ENCODE measurements at regions not wholly inside any gene's neighbourhood (a gene's known extent, or its start where the extent isn't known, plus 50 kb on each side); places are given as distances from the start of the nearest gene placed in this dataset.
A peak's percentile ranks its signal among the peaks of the same experiment; 100 is the strongest.
"Not testable (repeated sequence)": the region's sequence is repeated elsewhere in the genome, so short reads cannot be mapped to it uniquely, and the experiment has no call there.

GRCh38 chr2:193518041-193518817 lies 1323.5 kb upstream of the TMEFF2 start:
- DNase-seq (ENCODE audit: low read depth): peak; percentile 78
- no peak overlapping the region for H3K4me3 ChIP-seq (ENCODE audit: low read depth, low read length)

DNA sequence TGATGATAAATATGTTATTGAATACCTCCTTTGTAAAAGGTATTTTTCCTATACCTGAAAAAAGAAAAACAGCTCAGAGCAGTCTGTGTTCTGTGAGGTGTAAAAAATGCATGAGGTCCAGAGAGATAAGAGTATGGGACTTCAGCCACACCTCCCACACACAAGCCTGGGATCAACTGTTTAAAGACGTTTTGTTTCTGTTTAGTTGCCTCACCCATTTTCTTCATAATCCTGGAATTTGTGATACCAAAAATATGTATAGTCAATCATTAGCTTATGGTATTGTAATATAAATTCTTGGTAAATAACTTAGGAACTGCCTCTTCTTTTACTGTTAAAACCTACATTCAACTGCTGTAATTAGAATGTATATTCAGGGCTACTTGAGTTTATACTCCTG lies 1322.9 kb upstream of the TMEFF2 start:
- no peak overlapping the region for H3K4me3 ChIP-seq (ENCODE audit: low read depth, low read length)
- DNase-seq (ENCODE audit: low read depth): no peak

DNA sequence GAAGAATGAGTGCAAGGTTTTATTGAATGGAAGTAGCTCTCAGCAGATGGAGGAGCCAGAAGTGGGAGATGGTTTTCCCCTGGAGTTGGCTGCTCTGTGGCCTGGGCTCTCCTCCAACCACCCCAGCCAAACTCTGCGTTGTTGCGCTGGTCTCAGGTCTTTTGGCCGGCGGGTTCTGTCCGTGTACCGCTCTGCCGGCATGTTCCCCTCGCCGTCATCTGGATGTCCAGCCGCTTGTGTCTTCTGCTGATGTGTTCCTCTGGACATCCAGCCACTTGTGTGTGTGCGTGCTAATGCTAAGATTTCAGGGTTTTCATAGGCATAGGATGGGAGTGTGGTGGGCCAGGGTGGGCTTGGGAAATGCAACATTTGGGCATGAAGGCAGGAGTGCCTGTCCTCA lies 1311.3 kb upstream of the TMEFF2 start:
- H3K4me3 ChIP-seq (ENCODE audit: low read depth, low read length): no peak overlapping the region
- no peak for DNase-seq (ENCODE audit: low read depth)

DNA sequence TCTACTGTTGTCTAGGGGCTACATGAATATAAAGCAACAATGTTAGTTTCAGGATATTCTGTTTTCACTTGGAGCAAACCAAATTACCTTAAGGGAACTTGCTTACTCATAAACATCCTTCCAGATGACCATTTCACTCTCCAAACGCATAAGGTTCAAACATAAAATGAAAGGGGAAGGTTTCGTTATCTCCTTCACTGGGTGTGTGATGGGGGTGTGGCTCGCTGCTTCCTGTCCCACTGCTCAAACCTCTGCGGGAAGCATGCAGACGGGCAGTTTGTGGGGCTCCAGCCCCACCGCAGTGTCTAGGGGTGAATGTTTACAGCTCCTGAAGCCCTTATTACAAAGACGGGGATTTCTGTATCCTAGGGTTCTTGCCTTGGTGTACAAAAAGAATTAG lies 1310.9 kb upstream of the TMEFF2 start:
- DNase-seq (ENCODE audit: low read depth): no peak
- H3K4me3 ChIP-seq (ENCODE audit: low read depth, low read length): no peak overlapping the region

GRCh38 chr2:193502363-193503035 lies 1307.8 kb upstream of the TMEFF2 start:
- no peak overlapping the region for H3K4me3 ChIP-seq (ENCODE audit: low read depth, low read length)
- DNase-seq (ENCODE audit: low read depth): no peak

DNA sequence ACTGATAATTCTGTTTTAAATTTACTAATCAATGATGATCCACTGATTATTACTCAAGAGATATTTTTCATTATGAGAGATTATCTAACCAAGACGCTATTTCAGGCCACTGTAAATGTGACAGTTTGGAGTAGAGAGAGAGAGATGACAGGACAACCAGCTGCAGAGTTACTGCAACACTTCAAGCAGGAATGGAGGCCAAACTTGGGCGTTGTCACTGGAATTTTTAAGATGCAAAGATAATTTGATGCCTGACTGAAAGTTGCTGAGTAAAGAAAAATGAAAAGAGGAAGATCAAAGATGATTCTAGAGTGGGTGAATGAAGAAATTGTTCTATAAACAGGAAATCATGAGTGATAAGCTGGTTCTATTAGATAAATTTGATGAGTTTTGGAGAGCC lies 1302.1 kb upstream of the TMEFF2 start:
- no peak overlapping the region for H3K4me3 ChIP-seq (ENCODE audit: low read depth, low read length)
- no peak for DNase-seq (ENCODE audit: low read depth)

DNA sequence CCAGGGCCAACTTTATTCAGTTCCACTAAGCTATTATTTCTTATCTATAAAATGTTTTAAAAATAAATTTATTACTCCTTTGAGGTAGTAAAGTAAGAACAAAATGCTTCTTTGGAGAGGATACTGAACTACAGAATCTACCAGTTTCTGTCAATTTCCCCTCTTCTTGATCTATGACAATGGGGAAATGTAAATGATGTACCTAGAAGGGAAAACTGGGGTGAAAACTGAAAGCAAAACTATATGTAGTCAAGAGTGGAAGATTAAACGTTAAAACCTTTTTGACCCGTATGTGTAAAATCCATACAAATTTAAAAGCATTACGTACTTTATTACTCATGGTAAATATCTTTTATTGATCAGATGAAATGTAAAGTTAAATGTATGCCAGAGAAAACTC lies 1287.8 kb upstream of the TMEFF2 start:
- DNase-seq (ENCODE audit: low read depth): no peak
- H3K4me3 ChIP-seq (ENCODE audit: low read depth, low read length): no peak overlapping the region

DNA sequence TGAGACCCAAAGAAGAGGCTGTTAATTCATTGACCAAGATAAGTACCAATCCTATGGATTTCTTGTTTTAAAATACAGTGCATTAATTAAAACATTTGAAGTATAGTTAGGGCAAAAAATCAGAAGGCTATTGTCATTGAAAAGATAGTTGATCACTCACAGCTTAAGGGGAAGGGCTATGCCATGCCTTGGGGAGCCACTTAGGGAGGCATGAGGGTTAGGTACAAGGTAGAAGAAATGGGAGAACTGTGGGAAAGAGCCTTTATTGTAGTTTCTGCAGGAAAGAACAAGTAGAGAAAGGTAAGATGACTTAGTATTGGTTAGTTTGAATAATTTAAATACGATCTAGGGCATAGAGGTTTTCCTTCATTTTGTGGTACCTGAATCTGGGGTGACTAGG lies 1285.5 kb upstream of the TMEFF2 start:
- no peak overlapping the region for H3K4me3 ChIP-seq (ENCODE audit: low read depth, low read length)
- no peak for DNase-seq (ENCODE audit: low read depth)

DNA sequence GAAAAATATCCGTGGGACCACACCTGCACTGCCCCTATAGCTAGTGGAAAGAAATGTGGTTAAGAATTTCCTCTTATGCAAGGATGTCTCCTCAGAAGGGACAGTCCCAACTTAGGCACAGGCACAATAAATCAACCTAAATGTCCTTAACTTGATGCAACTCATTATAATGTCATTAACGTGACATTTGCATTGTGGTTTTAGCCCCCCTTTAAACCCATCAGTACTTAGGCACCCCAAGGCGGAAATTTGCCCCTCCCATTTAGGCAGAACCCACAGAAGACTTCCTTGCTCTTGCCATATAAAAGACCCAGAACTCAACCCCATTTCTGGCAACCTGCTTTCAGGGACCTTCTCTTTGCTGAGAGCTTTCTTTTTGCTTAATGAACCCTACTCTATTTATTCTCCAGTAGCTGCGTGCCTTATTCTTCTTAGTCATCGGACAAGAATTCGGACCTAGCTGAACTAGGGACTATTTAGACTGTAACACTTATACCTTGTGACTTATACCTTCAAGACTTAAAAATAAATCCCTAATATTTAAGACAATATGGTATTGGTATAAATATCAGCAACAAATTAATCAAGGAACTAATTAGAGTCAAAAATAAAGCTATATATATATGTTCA lies 1281.6 kb upstream of the TMEFF2 start:
- DNase-seq (ENCODE audit: low read depth): no peak
- H3K4me3 ChIP-seq (ENCODE audit: low read depth, low read length): no peak overlapping the region

DNA sequence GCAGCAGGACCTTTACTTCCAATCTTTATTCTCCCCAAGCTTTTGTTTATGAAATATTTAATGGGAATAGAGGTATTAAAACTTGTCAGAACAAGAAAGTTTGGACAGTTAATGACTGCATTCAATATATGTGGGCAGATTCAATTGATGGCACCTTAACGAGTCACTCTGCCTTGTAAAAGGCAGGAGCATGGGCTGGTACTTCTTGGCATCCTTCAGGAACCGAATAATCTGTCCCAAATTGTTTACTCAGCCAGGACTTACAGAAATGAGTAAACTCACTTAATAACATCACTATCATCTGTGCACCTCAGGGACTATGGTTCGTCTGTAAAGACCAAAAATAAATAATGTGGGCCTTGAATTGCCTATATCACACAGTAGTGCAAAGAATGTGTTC lies 1280.3 kb upstream of the TMEFF2 start:
- no peak overlapping the region for H3K4me3 ChIP-seq (ENCODE audit: low read depth, low read length)
- DNase-seq (ENCODE audit: low read depth): no peak

- H3K4me3 ChIP-seq (ENCODE audit: low read depth, low read length): no peak overlapping the region
- no peak for DNase-seq (ENCODE audit: low read depth)
Observed at GRCh38 chr2:193469251-193469650, 1274.5 kb upstream of the TMEFF2 start.

DNA sequence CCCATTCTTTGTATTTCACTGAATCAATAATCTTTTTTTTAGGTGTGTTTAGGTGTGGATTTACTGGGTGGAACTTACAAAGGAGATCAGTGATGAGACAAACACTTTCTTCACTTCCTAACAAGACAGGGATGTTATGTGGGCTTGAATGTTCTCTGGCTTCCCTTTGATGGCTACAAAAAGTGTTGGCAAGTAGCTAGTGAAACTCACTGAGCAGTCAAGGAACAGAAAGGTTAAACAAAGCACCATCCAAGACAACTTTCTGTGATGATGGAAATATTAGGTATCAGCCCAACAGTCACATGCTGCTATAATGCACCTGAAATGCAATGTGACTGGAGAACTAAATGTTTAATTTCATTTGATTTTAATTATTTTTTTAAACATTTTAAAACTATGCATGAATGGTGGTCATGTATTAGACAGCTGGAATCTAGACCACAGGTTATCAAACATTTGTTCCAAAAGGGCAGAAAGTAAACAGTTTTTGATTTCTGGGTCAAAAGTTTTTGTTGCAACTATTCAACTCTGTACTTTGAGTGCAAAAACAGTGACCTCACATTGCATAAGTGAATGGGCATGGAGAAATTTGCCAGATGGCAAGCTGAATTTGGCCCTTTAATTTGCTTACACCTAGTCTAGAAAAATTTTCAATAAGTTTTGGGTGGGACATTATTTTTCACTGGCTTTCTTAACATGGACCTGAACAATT lies 1272.7 kb upstream of the TMEFF2 start:
- no peak overlapping the region for H3K4me3 ChIP-seq (ENCODE audit: low read depth, low read length)

DNA sequence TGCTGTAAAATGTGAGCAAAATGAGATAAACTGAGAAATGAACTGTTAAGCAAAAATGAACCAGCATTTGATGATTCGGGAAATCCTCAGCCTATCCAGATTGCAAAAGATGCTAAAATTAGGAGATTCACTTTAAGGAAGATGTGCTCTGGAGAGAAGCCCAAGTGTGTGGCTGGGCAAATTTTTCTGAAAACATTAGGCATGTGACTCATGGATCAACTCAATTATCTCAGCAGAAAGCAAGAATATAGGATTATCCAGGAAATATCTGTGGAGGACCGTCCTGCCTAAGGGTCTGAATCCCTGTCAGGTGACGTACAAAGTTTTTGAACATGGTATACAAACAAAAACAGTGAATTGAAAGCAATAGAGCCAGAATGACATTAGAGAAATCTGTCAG lies 1268.3 kb upstream of the TMEFF2 start:
- H3K4me3 ChIP-seq (ENCODE audit: low read depth, low read length): no peak overlapping the region
- peak; percentile 5 for DNase-seq (ENCODE audit: low read depth)

More for the DNA sequence above, 1272.7 kb upstream of the TMEFF2 start:
- no peak for DNase-seq (ENCODE audit: low read depth)

GRCh38 chr2:193462411-193462810 lies 1267.7 kb upstream of the TMEFF2 start:
- DNase-seq (ENCODE audit: low read depth): no peak
- H3K4me3 ChIP-seq (ENCODE audit: low read depth, low read length): no peak overlapping the region

- no peak overlapping the region for H3K4me3 ChIP-seq (ENCODE audit: low read depth, low read length)
- no peak for DNase-seq (ENCODE audit: low read depth)
Observed at GRCh38 chr2:193461431-193461934, 1266.8 kb upstream of the TMEFF2 start.

DNA sequence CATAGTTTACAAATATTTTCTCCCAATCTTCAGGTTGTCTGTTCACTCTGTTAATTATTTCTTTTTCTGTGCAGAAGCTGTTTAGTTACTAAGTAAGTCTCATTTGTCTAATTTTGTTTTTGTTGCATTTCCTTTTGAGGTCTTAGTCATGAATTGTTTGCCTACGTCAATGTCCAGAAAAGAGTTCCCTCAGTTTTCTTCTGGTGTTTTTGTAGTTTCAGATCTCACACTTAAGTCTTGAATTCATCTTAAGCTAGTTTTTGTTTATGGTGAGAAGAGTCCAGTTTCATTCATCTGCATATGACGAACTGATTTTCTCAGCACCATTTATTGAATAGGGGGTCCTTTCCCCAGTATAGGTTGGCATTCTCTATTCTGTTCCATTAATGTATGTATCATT lies 1252.2 kb upstream of the TMEFF2 start:
- no peak overlapping the region for H3K4me3 ChIP-seq (ENCODE audit: low read depth, low read length)
- DNase-seq (ENCODE audit: low read depth): no peak

DNA sequence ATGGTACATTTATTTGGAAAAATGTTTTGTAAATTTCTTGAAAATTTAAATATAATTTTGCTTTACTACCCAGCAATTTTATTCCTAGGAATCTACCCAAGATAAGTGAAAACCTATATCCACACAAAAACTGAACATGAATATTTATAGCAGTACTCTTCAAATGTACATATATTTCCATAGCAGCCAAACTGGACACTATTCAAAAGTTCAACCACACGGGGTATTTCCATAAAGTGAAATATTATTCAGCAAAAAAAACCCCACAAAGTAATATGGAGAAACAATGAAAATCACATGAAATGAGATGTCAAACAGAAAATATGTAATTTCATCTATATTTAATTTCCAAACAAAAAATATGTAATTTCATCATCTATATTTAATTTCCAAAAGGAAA lies 1247.6 kb upstream of the TMEFF2 start:
- no peak for DNase-seq (ENCODE audit: low read depth)

GRCh38 chr2:193428336-193428818 lies 1233.6 kb upstream of the TMEFF2 start:
- H3K4me3 ChIP-seq (ENCODE audit: low read depth, low read length): no peak overlapping the region
- DNase-seq (ENCODE audit: low read depth): no peak

More for the DNA sequence above, 1247.6 kb upstream of the TMEFF2 start:
- no peak overlapping the region for H3K4me3 ChIP-seq (ENCODE audit: low read depth, low read length)

DNA sequence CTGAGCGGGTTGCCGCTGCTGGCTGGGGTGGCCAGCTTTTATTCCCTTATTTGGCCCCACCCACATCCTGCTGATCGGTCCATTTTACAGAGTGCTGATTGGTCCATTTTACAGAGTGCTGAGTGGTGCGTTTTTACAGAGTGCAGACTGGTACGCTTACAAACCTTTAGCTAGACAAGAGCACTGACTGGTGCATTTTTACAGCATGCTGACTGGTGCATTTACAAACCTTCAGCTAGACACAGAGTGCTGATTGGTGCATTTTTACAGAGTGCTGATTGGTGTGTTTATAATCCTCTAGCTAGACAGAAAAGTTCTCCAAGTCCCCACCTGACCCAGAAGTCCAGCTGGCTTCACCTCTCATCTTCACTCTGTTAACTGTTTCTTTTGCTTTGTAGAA lies 1217.6 kb upstream of the TMEFF2 start:
- H3K4me3 ChIP-seq (ENCODE audit: low read depth, low read length): not testable (repeated sequence)

GRCh38 chr2:193409951-193410350 lies 1215.2 kb upstream of the TMEFF2 start:
- H3K4me3 ChIP-seq (ENCODE audit: low read depth, low read length): no peak overlapping the region
- no peak for DNase-seq (ENCODE audit: low read depth)

More for the DNA sequence above, 1217.6 kb upstream of the TMEFF2 start:
- not testable (repeated sequence) for DNase-seq (ENCODE audit: low read depth)

Data from skeletal muscle cell (primary cell).